ENCODE measurements at regions not wholly inside any gene's neighbourhood (a gene's known extent, or its start where the extent isn't known, plus 50 kb on each side); places are given as distances from the start of the nearest gene placed in this dataset.
"Not testable (repeated sequence)": the region's sequence is repeated elsewhere in the genome, so short reads cannot be mapped to it uniquely, and the experiment has no call there.

DNA sequence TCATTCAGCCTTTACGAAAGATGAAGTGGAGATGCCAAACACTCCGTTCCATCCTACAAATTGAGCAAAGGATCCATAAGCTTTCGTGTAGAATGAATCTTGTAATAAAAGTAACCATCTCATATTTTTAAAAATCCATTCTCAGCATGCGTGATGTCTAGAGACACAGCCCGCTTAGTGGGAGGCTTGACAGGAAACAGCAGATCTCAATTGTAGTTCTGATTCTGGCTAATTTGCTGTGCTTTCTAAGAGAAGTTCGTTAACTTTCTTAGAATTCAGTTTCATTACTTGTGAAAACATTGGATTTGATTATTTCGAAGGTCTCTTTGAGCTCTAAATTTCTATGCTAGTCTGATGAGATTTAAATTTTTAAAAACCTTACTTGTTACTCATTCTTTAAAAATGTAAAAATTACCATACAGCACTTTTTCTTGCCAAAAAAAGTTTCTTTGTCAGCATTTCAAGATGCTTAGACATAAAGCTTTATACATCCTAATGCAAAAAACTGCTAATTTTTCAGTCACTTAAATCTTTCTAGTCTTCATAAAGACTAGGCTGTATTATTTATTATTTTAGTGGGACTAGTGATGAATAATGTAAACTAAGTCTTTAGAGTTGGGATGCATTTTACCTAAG is 66.9 kb upstream of the NEIL3 start:
- no peak for DNase-seq (ENCODE audit: low spot score)

DNA sequence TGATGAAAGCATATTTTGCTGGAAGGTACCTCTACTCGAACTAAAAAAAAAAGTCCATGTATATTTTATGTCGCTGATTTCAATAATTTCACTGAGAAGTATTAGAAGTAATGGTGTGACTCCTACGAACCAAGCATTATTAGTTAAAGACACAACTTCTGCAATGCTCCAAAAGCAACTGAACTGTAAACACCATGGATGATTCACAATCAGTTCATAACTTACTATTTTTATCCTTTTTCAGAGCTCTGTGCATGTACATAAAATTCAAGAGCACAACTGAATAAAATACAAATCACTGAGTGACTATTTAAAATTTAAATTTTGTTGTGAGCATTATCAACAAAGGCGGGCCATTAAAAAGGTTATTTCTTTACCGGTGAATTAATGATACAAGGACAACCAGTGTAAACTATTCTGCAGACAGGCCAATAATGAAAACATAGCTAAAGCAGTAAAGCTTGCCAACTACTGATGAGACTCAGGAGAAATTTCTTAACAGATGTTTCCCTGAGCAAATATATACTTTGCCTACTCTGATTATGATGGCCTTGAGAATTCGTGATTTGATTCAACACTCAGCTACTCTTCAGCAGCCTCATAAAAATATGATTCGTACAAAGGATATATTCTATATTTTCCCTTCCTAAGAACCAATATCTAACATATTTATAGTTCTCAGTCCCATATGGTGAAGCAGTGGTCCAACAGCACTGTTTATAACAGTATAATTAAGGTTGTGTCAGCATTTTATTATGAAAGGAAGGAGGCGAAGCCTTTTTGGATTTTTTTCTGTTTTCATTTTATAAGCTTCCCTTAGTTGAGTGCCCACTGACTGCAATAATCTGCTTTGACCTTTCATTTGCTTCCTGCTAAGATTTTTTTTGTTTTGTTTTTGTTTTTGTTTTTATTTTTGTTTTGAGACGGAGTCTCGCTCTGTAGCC is 62.8 kb upstream of the NEIL3 start:
- DNase-seq (ENCODE audit: low spot score), result peak; percentile 51

DNA sequence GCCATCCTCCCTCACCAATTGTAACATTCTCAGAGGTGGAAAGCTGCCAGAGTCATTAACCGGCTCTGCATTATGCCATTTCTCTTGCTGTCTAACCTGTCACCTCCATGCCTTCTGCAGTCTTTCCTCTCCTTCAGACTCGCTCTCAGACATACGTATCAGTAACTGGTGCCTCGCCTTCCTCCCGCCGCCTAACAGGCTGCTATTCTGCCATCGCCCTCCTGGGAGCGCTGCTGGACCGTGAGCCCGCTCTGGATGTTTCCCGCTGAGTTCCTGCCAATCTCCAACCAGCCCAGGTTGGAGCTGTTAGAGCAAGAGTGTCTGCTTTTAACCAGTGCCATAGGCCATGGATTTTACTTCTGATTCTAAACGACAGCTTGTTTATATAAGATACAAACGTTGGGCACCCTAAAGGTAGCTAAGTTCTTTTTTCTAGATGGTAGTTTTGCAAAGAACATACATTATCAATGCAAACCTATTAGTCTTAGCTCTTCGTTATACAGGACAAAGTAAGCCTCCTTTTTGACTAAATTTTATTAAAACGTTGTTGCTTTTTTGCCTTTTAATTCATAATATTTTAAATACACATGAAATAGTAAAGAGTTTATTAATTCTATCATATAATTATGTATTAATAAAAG is 59.5 kb upstream of the NEIL3 start:
- peak; percentile 81 for DNase-seq (ENCODE audit: low spot score)

DNA sequence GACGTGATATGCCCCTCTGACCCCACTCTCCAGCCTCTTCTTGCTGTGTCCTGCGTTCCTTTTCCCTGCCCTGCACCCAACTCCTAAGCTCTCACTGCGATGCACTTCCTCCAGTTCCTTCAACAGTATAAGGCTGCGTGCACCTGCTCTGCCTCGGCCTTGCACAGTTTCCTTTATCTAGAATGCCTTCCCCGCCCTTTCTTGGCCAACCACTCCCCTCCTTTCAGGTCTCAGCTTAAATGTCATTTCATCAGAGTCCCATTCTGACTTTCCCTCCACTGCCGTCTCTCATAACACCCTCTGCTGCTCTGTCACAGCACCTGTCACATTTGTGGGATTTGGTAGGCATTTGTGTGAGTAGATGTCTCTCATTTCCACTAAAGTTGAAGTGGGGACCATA is 58.4 kb upstream of the NEIL3 start:
- DNase-seq (ENCODE audit: low spot score), result no peak

DNA sequence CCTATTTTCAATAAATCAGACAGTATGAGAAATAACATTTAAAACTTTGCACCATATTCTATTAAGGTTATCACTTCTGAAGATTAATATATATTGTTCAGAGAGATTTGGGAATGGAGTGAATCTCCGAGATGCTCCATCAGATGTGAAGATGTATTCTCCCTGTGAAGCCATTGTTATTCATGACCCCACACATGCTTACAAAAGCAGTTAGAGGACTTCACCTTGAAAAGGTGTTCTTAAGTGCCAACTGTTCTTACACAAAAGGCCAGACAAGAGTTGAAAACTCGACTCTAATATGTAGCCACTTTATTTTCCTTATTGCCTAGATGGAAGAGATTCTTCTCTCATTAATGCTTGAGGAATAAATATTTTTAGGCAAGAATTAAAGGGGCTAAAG is 54.3 kb upstream of the NEIL3 start:
- no peak for DNase-seq (ENCODE audit: low spot score)

DNA sequence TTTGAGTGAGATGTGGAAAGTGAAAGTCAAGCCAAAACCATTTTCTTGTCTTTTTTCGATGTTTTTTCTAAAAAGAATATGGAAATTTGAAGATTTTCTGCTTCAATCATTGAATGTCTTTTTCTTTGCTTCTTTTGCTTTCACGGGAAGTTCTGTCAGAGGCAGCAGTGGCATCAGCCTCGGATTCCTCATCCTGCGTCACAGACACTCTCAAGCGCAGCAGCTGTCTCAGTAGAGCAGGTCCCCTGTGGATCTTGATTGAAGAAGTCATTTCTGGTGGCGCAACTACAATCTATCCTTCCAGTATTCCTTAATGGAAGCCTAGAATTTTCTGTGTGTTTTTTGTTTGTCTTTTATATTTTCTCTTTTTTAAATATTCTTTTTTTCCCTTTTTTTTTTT is 52.7 kb upstream of the NEIL3 start:
- no peak for DNase-seq (ENCODE audit: low spot score)

DNA sequence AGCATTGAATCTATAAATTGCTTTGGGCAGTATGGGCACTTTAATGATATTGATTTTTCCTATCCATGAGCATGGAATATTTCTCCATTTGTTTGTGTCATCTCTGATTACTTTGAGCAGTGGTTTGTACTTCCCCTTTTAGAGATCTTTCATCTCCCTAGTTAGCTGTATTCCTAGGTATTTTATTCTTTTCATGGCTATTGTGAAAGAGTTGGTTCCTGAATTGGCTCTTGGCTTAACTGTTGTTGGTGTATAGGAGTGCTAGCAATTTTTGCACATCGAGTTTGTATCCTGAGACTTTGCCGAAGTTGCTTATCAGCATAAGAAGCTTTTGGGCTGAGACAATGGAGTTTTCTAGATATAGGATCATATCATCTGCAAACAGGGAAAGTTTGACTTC is 50.2 kb upstream of the NEIL3 start:
- not testable (repeated sequence) for DNase-seq (ENCODE audit: low spot score)

Measured in GM03348 (cell line).